C4-2B (cell line): ENCODE measurements at regions not wholly inside any gene's neighbourhood (a gene's known extent, or its start where the extent isn't known, plus 50 kb on each side); places are given as distances from the start of the nearest gene placed in this dataset.
"Not testable (repeated sequence)": the region's sequence is repeated elsewhere in the genome, so short reads cannot be mapped to it uniquely, and the experiment has no call there.

Experiments
- CTCF ChIP-seq: fragments of 450-650 bp; conservative IDR thresholded peaks from 2 replicates; pipeline ENCODE4 v1.5.1; 2017; ENCODE audit warnings: mild to moderate bottlenecking
- ZFX ChIP-seq: fragments of 450-650 bp; IDR thresholded peaks from 2 replicates; pipeline ENCODE4 v1.6.1; 2017

DNA sequence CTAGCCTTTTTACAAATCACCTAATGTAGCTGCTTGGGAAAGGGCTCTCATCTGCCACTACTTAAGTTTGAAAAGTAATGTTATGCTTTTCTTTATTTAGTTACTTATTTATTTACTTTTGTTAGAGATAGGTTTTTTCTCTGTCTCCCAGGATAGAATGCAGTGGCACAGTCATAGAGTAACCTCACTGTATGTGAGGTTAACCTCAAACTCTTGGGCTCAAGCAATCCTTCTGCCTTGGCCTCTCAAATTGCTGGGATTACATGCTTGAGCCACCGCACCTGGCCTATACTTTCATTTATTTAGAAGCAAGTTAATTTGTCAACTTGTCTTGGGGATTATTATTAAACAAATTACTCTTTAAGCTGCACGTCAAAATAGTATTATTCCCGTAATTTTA is 1814.6 kb downstream of the KHDRBS2 start:
- not testable (repeated sequence) for TF ChIP-seq CTCF, ZFX
